Keratinocyte (primary cell): ENCODE measurements at regions not wholly inside any gene's neighbourhood (a gene's known extent, or its start where the extent isn't known, plus 50 kb on each side); places are given as distances from the start of the nearest gene placed in this dataset.
"Not testable (repeated sequence)": the region's sequence is repeated elsewhere in the genome, so short reads cannot be mapped to it uniquely, and the experiment has no call there.

ENCODE experiments used
- DNase-seq: peaks from one replicate; pipeline ENCODE4 v3.0.0-alpha.2; 2011; ENCODE audit warnings: low read depth, missing footprints, low spot score
- FAIRE-seq: peaks from 2 replicates; lab custom pipeline; 2011; peaks lifted over from hg19 to GRCh38; lab: Jason Lieb, UNC
- H2AFZ ChIP-seq: 2 replicates; pipeline ENCODE4 v1.6.0; 2012; ENCODE audit warnings: low read length, control low read depth, inconsistent platforms; ENCODE audit not compliant: control insufficient read depth
- H3K27ac ChIP-seq: 2 replicates; pipeline ENCODE4 v1.5.1; 2011; ENCODE audit warnings: low read length; ENCODE audit not compliant: control insufficient read depth, insufficient read depth
- H3K27me3 ChIP-seq: 3 replicates; pipeline ENCODE4 v1.6.0; 2011; ENCODE audit warnings: low read length; ENCODE audit not compliant: control insufficient read depth, insufficient read depth; ENCODE audit errors: extremely low read depth
- H3K36me3 ChIP-seq, 2 experiments: 2 replicates in 1 of 2; 3 replicates in 1 of 2; pipeline ENCODE4 v1.5.1; 2011; ENCODE audit warnings: low read length in 2 of 2, mild to moderate bottlenecking in 1 of 2; ENCODE audit not compliant: control insufficient read depth in 2 of 2, insufficient read depth in 2 of 2; ENCODE audit errors: extremely low read depth in 1 of 2
- H3K4me1 ChIP-seq: 3 replicates; pipeline ENCODE4 v1.5.1; 2011; ENCODE audit warnings: low read length; ENCODE audit not compliant: control insufficient read depth, insufficient read depth; ENCODE audit errors: extremely low read depth
- H3K4me2 ChIP-seq: 3 replicates; pipeline ENCODE4 v1.6.0; 2011; ENCODE audit warnings: low read depth, low read length; ENCODE audit not compliant: control insufficient read depth, insufficient read depth; ENCODE audit errors: extremely low read depth
- H3K4me3 ChIP-seq, 3 experiments: fragments of 200-600 bp in 1 of 3; sonication (generic) in 1 of 3; 2 replicates in 2 of 3; 3 replicates in 1 of 3; pipeline ENCODE4 v1.5.1; 2011 to 2016; ENCODE audit warnings: low read length in 3 of 3, mild to moderate bottlenecking in 3 of 3, control low read depth in 2 of 3, inconsistent platforms in 1 of 3, low read depth in 1 of 3, mixed read lengths in 1 of 3, mixed run types in 1 of 3, moderate library complexity in 1 of 3; ENCODE audit not compliant: control insufficient read depth in 2 of 3, insufficient read depth in 2 of 3; ENCODE audit errors: extremely low read depth in 1 of 3
- H3K79me2 ChIP-seq: 2 replicates; pipeline ENCODE4 v1.6.0; 2012; ENCODE audit warnings: low read length; ENCODE audit not compliant: control insufficient read depth, insufficient read depth
- H3K9ac ChIP-seq: 3 replicates; pipeline ENCODE4 v1.6.0; 2011; ENCODE audit warnings: low read length; ENCODE audit not compliant: control insufficient read depth, insufficient read depth; ENCODE audit errors: extremely low read depth
- H3K9me1 ChIP-seq: 3 replicates; pipeline ENCODE4 v1.6.0; 2011; ENCODE audit warnings: low read length; ENCODE audit not compliant: control insufficient read depth, insufficient read depth; ENCODE audit errors: extremely low read depth
- H3K9me3 ChIP-seq: 2 replicates; pipeline ENCODE4 v1.5.1; 2012; ENCODE audit warnings: low read depth, low read length; ENCODE audit not compliant: control insufficient read depth
- H4K20me1 ChIP-seq: 3 replicates; pipeline ENCODE4 v1.6.0; 2011; ENCODE audit warnings: low read length; ENCODE audit not compliant: control insufficient read depth, insufficient read depth; ENCODE audit errors: extremely low read depth
- dilution Hi-C: fragments of 300-500 bp; cut with MboI; formaldehyde crosslinking; loops from one replicate; pipeline ENCODE4 v1.7.0; 2020; ENCODE audit warnings: low sequenced_read_pairs; ENCODE audit not compliant: extremely low pct_ligation_motif_present

GRCh38 chr21:10345178-10345612 is 176.2 kb upstream of the TPTE start:
- H3K9me3 ChIP-seq: peaks cover 24% of the 10 kb centered on the region
- H3K4me1 ChIP-seq, H3K9me1 ChIP-seq, H3K79me2 ChIP-seq, H3K27me3 ChIP-seq, H4K20me1 ChIP-seq, FAIRE-seq, H3K36me3 ChIP-seq, H3K4me2 ChIP-seq, H3K9ac ChIP-seq, H3K4me3 ChIP-seq, dilution Hi-C loops, H2AFZ ChIP-seq, DNase-seq, H3K27ac ChIP-seq: not testable (repeated sequence)

GRCh38 chr21:10346249-10346648 is 175.1 kb upstream of the TPTE start:
- FAIRE-seq, H3K36me3 ChIP-seq, H3K27me3 ChIP-seq, H2AFZ ChIP-seq, H3K4me2 ChIP-seq, H3K9ac ChIP-seq, H4K20me1 ChIP-seq, H3K27ac ChIP-seq, H3K9me1 ChIP-seq, H3K79me2 ChIP-seq, H3K4me3 ChIP-seq, DNase-seq, dilution Hi-C loops, H3K4me1 ChIP-seq: not testable (repeated sequence)
- peaks cover 24% of the 10 kb centered on the region for H3K9me3 ChIP-seq

GRCh38 chr21:10346933-10347615 is 174.3 kb upstream of the TPTE start:
- dilution Hi-C loops: not testable (repeated sequence)

GRCh38 chr21:10347675-10348074 is 173.7 kb upstream of the TPTE start:
- H3K79me2 ChIP-seq, H3K4me3 ChIP-seq, H3K27me3 ChIP-seq, DNase-seq, H3K4me2 ChIP-seq, H3K4me1 ChIP-seq, H2AFZ ChIP-seq, H3K9me1 ChIP-seq, H3K27ac ChIP-seq, H3K9ac ChIP-seq, dilution Hi-C loops, FAIRE-seq, H3K36me3 ChIP-seq, H4K20me1 ChIP-seq: not testable (repeated sequence)
- peaks cover 24% of the 10 kb centered on the region for H3K9me3 ChIP-seq

More at GRCh38 chr21:10346933-10347615, 174.3 kb upstream of the TPTE start:
- H4K20me1 ChIP-seq, H3K27ac ChIP-seq, H3K4me3 ChIP-seq, H3K36me3 ChIP-seq, DNase-seq, FAIRE-seq, H3K9me1 ChIP-seq, H3K27me3 ChIP-seq, H3K4me2 ChIP-seq, H3K79me2 ChIP-seq, H3K4me1 ChIP-seq, H3K9ac ChIP-seq, H2AFZ ChIP-seq: not testable (repeated sequence)
- H3K9me3 ChIP-seq: peaks cover 24% of the 10 kb centered on the region

- H3K4me2 ChIP-seq, H3K4me3 ChIP-seq, H4K20me1 ChIP-seq, H3K4me1 ChIP-seq, H2AFZ ChIP-seq, FAIRE-seq, H3K27ac ChIP-seq, H3K9ac ChIP-seq, DNase-seq, H3K36me3 ChIP-seq, H3K27me3 ChIP-seq, dilution Hi-C loops, H3K9me1 ChIP-seq, H3K79me2 ChIP-seq: not testable (repeated sequence)
- H3K9me3 ChIP-seq: peaks cover 25% of the 10 kb centered on the region
These were observed 173.2 kb upstream of the TPTE start for GRCh38 chr21:10348150-10348549.
